Transverse colon (tissue), 3 donors: ENCODE measurements at regions not wholly inside any gene's neighbourhood (a gene's known extent, or its start where the extent isn't known, plus 50 kb on each side); places are given as distances from the start of the nearest gene placed in this dataset.

ENCODE experiments used
- EP300 ChIP-seq: sonication (generic); formaldehyde crosslinking; IDR thresholded peaks from one replicate; pipeline ENCODE4 v1.6.1; 2017; ENCODE audit warnings: antibody characterized with exemption, low read depth
- POLR2A ChIP-seq: fragments of 450-650 bp; IDR thresholded peaks from one replicate; pipeline ENCODE4 v1.6.1; 2016; ENCODE audit warnings: antibody characterized with exemption, mild to moderate bottlenecking, moderate library complexity
- TF ChIP-seq, protein P1 (sequence below), 5 experiments: fragments of 200-600 bp in 3 of 5; fragments of 450-650 bp in 2 of 5; sonication (generic) in 3 of 5; IDR thresholded peaks; 1 replicate in 2 of 5; 2 replicates in 3 of 5; pipeline ENCODE4 v1.5.1; 2016 to 2017; ENCODE audit warnings: antibody characterized with exemption in 5 of 5, inconsistent platforms in 3 of 5, mild to moderate bottlenecking in 2 of 5, moderate library complexity in 1 of 5

DNA sequence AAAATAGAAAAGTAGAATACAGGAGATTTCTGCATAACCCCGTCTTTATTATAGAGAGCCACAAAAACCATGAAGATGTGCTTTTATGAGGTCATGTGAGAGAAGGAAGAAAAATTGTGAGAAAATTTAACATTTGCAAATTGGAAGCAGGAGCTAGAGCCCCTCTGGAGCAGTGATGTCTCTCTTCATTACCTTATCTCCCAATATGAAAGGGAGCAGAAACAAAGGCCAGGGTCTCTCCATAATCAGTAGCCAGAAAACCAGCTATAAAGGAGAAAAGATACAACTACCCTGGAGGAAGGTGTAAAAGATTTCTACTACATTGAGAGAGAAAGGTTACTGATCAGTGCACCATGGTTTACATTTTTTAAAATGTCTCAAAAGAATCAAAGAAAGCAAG is 53.2 kb upstream of the ITGA1 start:
- TF ChIP-seq, protein P1, sequence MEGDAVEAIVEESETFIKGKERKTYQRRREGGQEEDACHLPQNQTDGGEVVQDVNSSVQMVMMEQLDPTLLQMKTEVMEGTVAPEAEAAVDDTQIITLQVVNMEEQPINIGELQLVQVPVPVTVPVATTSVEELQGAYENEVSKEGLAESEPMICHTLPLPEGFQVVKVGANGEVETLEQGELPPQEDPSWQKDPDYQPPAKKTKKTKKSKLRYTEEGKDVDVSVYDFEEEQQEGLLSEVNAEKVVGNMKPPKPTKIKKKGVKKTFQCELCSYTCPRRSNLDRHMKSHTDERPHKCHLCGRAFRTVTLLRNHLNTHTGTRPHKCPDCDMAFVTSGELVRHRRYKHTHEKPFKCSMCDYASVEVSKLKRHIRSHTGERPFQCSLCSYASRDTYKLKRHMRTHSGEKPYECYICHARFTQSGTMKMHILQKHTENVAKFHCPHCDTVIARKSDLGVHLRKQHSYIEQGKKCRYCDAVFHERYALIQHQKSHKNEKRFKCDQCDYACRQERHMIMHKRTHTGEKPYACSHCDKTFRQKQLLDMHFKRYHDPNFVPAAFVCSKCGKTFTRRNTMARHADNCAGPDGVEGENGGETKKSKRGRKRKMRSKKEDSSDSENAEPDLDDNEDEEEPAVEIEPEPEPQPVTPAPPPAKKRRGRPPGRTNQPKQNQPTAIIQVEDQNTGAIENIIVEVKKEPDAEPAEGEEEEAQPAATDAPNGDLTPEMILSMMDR (IDR thresholded peaks at IDR 0.05), result no peak
- TF ChIP-seq POLR2A (no peak), EP300 (no peak)
